Spleen (tissue), 11 donors: ENCODE measurements at regions not wholly inside any gene's neighbourhood (a gene's known extent, or its start where the extent isn't known, plus 50 kb on each side); places are given as distances from the start of the nearest gene placed in this dataset.

Source experiments
- DNase-seq: peaks from one replicate; pipeline ENCODE4 v3.0.0-alpha.2; 2020
- H3K27ac ChIP-seq, 8 donors: fragments of 200-600 bp; sonication (generic) in 7 of 8; 1 replicate in 4 of 8; 2 replicates in 4 of 8; pipeline versions ENCODE4 v1.5.0 to v1.8.0; 2016 to 2021; ENCODE audit warnings: inconsistent platforms in 4 of 8, mild to moderate bottlenecking in 4 of 8, moderate library complexity in 1 of 8
- H3K27me3 ChIP-seq, 7 donors: fragments of 200-600 bp; sonication (generic) in 6 of 7; replicated peaks in 1 of 7; 1 replicate in 4 of 7; 2 replicates in 3 of 7; pipeline versions ENCODE4 v1.5.0 to v1.8.0; 2016 to 2021; ENCODE audit warnings: inconsistent platforms in 3 of 7, mild to moderate bottlenecking in 1 of 7
- H3K36me3 ChIP-seq, 6 donors: fragments of 200-600 bp; sonication (generic) in 5 of 6; 1 replicate in 4 of 6; 2 replicates in 2 of 6; pipeline versions ENCODE4 v1.5.0 to v1.8.0; 2016 to 2021; ENCODE audit warnings: inconsistent platforms in 2 of 6
- H3K4me1 ChIP-seq, 6 donors: fragments of 200-600 bp; sonication (generic) in 5 of 6; 1 replicate in 3 of 6; 2 replicates in 3 of 6; pipeline versions ENCODE4 v1.5.0 to v1.8.0; 2016 to 2021; ENCODE audit warnings: inconsistent platforms in 3 of 6
- H3K4me3 ChIP-seq, 8 donors: fragments of 200-600 bp; sonication (generic) in 7 of 8; 1 replicate in 4 of 8; 2 replicates in 4 of 8; pipeline versions ENCODE4 v1.5.0 to v1.8.0; 2016 to 2021; ENCODE audit warnings: inconsistent platforms in 4 of 8, mild to moderate bottlenecking in 4 of 8, moderate library complexity in 2 of 8
- H3K9me3 ChIP-seq, 8 donors: fragments of 200-600 bp; sonication (generic) in 7 of 8; 1 replicate in 4 of 8; 2 replicates in 4 of 8; pipeline versions ENCODE4 v1.5.0 to v1.8.0; 2016 to 2021; ENCODE audit warnings: inconsistent platforms in 4 of 8
- CTCF ChIP-seq, 11 experiments: fragments of 200-600 bp in 7 of 11; fragments of 450-650 bp in 4 of 11; sonication (generic) in 4 of 11; IDR thresholded peaks in 8 of 11; conservative IDR thresholded peaks in 3 of 11; 1 replicate in 7 of 11; 2 replicates in 4 of 11; pipeline versions ENCODE4 v1.4.0 to v1.8.0; 2016 to 2021; ENCODE audit warnings: antibody characterized with exemption in 11 of 11, inconsistent platforms in 4 of 11, mild to moderate bottlenecking in 1 of 11
- POLR2A ChIP-seq, 3 donors: fragments of 450-650 bp; IDR thresholded peaks; one replicate each; pipeline ENCODE4 v1.5.1; 2017; ENCODE audit warnings: antibody characterized with exemption in 3 of 3, mild to moderate bottlenecking in 1 of 3
- POLR2AphosphoS5 ChIP-seq, 3 donors: sonication (generic); formaldehyde crosslinking; IDR thresholded peaks; one replicate each; pipeline ENCODE4 v1.5.1; 2017; ENCODE audit warnings: antibody characterized with exemption in 3 of 3
- WGBS, 5 donors: extraction: QIAGEN DNeasy Blood & Tissue Kit in 3 of 5; methylation state at CpG; one replicate each; pipeline versions ENCODE4 v1.1.5 to v1.1.7; 2013 to 2018; 5-methylcytosine and 5-hydroxymethylcytosine counted together
- intact Hi-C: fragments of 100-400 bp; cut with DNase I; formaldehyde crosslinking; loops from one replicate; pipeline ENCODE4 v1.15.0; 2023; ENCODE audit warnings: low total_unique reads
- donor health status: healthy with polysubstance abuse.
- donor health status: DM: no; HTN: no; CAD: no; lungs with moderate emphysema.
- donor health status: DM: no; HTN: no; CAD: no.
- donor health status: Bipolar disorder and iron deficiency.
- donor health status: healthy.
- donor health status: DM: no; HTN: no; CAD: no.
- donor health status: DM: yes; HTN: yes; CAD: no.

- Histone ChIP-seq H3K27me3 (no peaks in the 10 kb centered on the region), H3K4me1 (no peaks in the 10 kb centered on the region), H3K36me3 (no peaks in the 10 kb centered on the region), H3K4me3 (no peak overlapping the region), H3K27ac (no peak overlapping the region), H3K9me3 (peaks cover 0 to 6% (median 1%) of the 10 kb centered on the region in 8 donors)
- TF ChIP-seq POLR2AphosphoS5 (IDR thresholded peaks at IDR 0.05) (no peak), POLR2A (IDR thresholded peaks at IDR 0.05) (no peak), CTCF (IDR thresholded peaks at IDR 0.05 in 8 of 11, conservative IDR thresholded peaks at IDR 0.05 in 3 of 11) (no peak)
- intact Hi-C loops = no loop called here
- 84 to 94% (median 92%) methylated on average over 1 of the region's 1 CpG for WGBS, 5 donors
- no peak for DNase-seq
These were observed 149.2 kb upstream of the CYLC2 start for GRCh38 chr9:102845827-102846371.

- TF ChIP-seq POLR2A (IDR thresholded peaks at IDR 0.05) (no peak), POLR2AphosphoS5 (IDR thresholded peaks at IDR 0.05) (no peak), CTCF (IDR thresholded peaks at IDR 0.05 in 8 of 11, conservative IDR thresholded peaks at IDR 0.05 in 3 of 11) (no peak)
These were observed 150.4 kb upstream of the CYLC2 start for GRCh38 chr9:102844716-102845115.

GRCh38 chr9:102842423-102842822 lies 152.7 kb upstream of the CYLC2 start:
- no peak for DNase-seq
- Histone ChIP-seq H3K27me3 (no peaks in the 10 kb centered on the region), H3K9me3 (peaks cover 0 to 6% (median 0%) of the 10 kb centered on the region in 8 donors), H3K27ac (no peak overlapping the region), H3K4me1 (no peaks in the 10 kb centered on the region), H3K4me3 (no peak overlapping the region), H3K36me3 (no peaks in the 10 kb centered on the region)
- TF ChIP-seq POLR2A (IDR thresholded peaks at IDR 0.05) (no peak), POLR2AphosphoS5 (IDR thresholded peaks at IDR 0.05) (no peak), CTCF (IDR thresholded peaks at IDR 0.05 in 8 of 11, conservative IDR thresholded peaks at IDR 0.05 in 3 of 11) (no peak)
- intact Hi-C loops = no loop called here
- 73 to 87% (median 77%) methylated on average over 2 of the region's 2 CpGs for WGBS, 5 donors

More at GRCh38 chr9:102844716-102845115, 150.4 kb upstream of the CYLC2 start:
- Histone ChIP-seq H3K4me3 (no peak overlapping the region), H3K27me3 (no peaks in the 10 kb centered on the region), H3K9me3 (peaks cover 0 to 6% (median 1%) of the 10 kb centered on the region in 8 donors), H3K4me1 (no peaks in the 10 kb centered on the region), H3K36me3 (no peaks in the 10 kb centered on the region), H3K27ac (no peak overlapping the region)
- 76 to 91% (median 84%) methylated on average over 2 of the region's 2 CpGs for WGBS, 5 donors
- intact Hi-C loops = no loop called here
- no peak for DNase-seq

- Histone ChIP-seq H3K9me3 (peaks cover 0 to 3% (median 0%) of the 10 kb centered on the region in 8 donors), H3K27ac (no peak overlapping the region), H3K4me1 (no peaks in the 10 kb centered on the region), H3K36me3 (no peaks in the 10 kb centered on the region), H3K27me3 (no peaks in the 10 kb centered on the region), H3K4me3 (no peak overlapping the region)
- TF ChIP-seq CTCF (IDR thresholded peaks at IDR 0.05 in 8 of 11, conservative IDR thresholded peaks at IDR 0.05 in 3 of 11) = no peak
- no peak for TF ChIP-seq POLR2A (IDR thresholded peaks at IDR 0.05)
- no peak for TF ChIP-seq POLR2AphosphoS5 (IDR thresholded peaks at IDR 0.05)
- WGBS, 5 donors = 49 to 79% (median 70%) methylated on average over 2 of the region's 2 CpGs
- no peak for DNase-seq
- intact Hi-C loops = no loop called here
These were observed 153.8 kb upstream of the CYLC2 start for GRCh38 chr9:102841376-102841775.
